MM.1S (cell line): ENCODE measurements at regions not wholly inside any gene's neighbourhood (a gene's known extent, or its start where the extent isn't known, plus 50 kb on each side); places are given as distances from the start of the nearest gene placed in this dataset.

Experiments used
- DNase-seq: peaks from one replicate; pipeline ENCODE4 v3.0.0-alpha.2; 2015
- H2AFZ ChIP-seq: fragments of 300-600 bp; sonication (generic); 2 replicates; pipeline ENCODE4 v1.6.0; 2016; ENCODE audit warnings: antibody characterized with exemption, low read length
- H3F3A ChIP-seq: fragments of 300-600 bp; sonication (generic); 2 replicates; pipeline ENCODE4 v1.6.1; 2016; ENCODE audit warnings: mild to moderate bottlenecking, antibody characterized with exemption, low read length, moderate library complexity, mixed read lengths; ENCODE audit not compliant: insufficient read depth
- H3K27ac ChIP-seq: fragments of 300-600 bp; sonication (generic); 2 replicates; pipeline ENCODE4 v1.5.1; 2016; ENCODE audit warnings: mild to moderate bottlenecking, low read length
- H3K27me3 ChIP-seq: fragments of 300-600 bp; sonication (generic); replicated peaks from 2 replicates; pipeline ENCODE4 v1.6.0; 2016; ENCODE audit warnings: low read length; ENCODE audit not compliant: insufficient read depth
- H3K36me3 ChIP-seq: fragments of 300-600 bp; sonication (generic); replicated peaks from 2 replicates; pipeline ENCODE4 v1.6.1; 2016; ENCODE audit warnings: mild to moderate bottlenecking, low read length, mixed read lengths; ENCODE audit not compliant: insufficient read depth
- H3K4me1 ChIP-seq: fragments of 300-600 bp; sonication (generic); 2 replicates; pipeline ENCODE4 v1.6.1; 2016; ENCODE audit warnings: low read length, mixed read lengths
- H3K4me2 ChIP-seq: fragments of 300-600 bp; sonication (generic); 2 replicates; pipeline ENCODE4 v1.6.0; 2016; ENCODE audit warnings: low read depth, low read length
- H3K4me3 ChIP-seq: fragments of 300-600 bp; sonication (generic); 2 replicates; pipeline ENCODE4 v1.5.1; 2016; ENCODE audit warnings: low read length, mixed read lengths
- H3K79me2 ChIP-seq: fragments of 300-600 bp; sonication (generic); 2 replicates; pipeline ENCODE4 v1.6.1; 2016; ENCODE audit warnings: mixed run types, low read length, mixed read lengths
- H3K9ac ChIP-seq: fragments of 300-600 bp; sonication (generic); 2 replicates; pipeline ENCODE4 v1.6.1; 2016; ENCODE audit warnings: low read length, mixed read lengths
- H3K9me2 ChIP-seq: fragments of 300-600 bp; sonication (generic); replicated peaks from 2 replicates; pipeline ENCODE4 v1.6.1; 2016; ENCODE audit warnings: mild to moderate bottlenecking, low read length, mixed read lengths; ENCODE audit not compliant: insufficient read depth
- H3K9me3 ChIP-seq: fragments of 300-600 bp; sonication (generic); replicated peaks from 2 replicates; pipeline ENCODE4 v1.6.1; 2016; ENCODE audit warnings: mild to moderate bottlenecking, low read length, mixed read lengths; ENCODE audit not compliant: insufficient read depth
- H4K20me1 ChIP-seq: fragments of 300-600 bp; sonication (generic); 2 replicates; pipeline ENCODE4 v1.6.1; 2016; ENCODE audit warnings: mild to moderate bottlenecking, low read length, moderate library complexity, mixed read lengths; ENCODE audit not compliant: insufficient read depth
- EZH2 ChIP-seq: fragments of 300-600 bp; sonication (generic); optimal IDR thresholded peaks from 2 replicates; pipeline ENCODE3; 2017; ENCODE audit warnings: low read depth, mild to moderate bottlenecking, antibody characterized with exemption, low read length, mixed read lengths
- EZH2phosphoT487 ChIP-seq: fragments of 300-600 bp; sonication (generic); IDR thresholded peaks from 2 replicates; pipeline ENCODE4 v1.6.1; 2018; ENCODE audit warnings: antibody characterized with exemption, low read length
- TF ChIP-seq, protein P1 (sequence below): fragments of 300-600 bp; sonication (generic); IDR thresholded peaks from 2 replicates; pipeline ENCODE4 v1.5.1; 2016; ENCODE audit warnings: antibody characterized with exemption, low read length, mixed read lengths

DNA sequence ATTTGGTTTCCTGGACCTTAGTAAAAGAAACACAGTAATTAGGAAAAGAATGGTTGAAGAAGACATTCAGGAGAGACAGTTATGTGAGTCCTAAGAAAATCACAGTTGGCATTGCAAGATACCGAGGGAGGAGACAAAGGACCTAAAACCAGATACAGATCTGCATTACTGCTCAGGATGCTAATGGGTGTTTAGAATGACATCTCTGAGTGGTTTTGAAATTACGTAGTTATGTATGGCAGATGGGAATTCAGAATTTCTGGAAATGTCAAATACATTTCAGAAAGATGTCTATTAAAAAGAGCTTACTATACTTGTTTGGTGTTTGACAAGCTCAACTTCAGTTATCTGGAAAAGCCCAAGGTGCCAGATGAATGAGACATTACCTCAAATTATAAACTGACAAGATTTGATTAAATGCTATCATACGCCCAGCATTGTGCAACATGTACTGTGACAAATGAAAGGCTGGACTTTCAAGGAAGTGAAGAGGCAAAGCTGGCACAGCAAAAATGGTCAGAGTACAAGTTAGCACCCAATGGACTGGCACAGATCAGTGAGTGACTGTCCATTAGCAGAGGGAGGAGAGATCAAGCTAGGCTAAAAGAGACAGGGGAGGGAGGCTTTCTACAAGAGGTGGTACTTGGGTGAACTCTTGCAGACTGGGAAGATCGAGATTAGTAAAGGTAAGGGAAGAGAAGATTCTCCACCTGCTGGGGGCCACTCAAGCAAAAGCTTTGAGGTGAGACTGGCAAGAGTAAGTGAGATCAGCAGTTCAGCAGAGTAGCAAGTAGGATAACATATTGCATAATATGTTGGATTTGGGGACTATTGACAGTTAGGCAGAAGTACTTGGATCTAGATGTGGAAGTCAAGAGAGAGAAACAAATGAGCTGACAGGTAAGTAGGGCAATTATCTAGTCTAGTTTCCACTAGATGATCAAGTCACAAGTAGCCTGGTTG is 168.9 kb downstream of the CYRIA start:
- Histone ChIP-seq H3K4me3 (no peak overlapping the region), H3K27me3 (no peaks in the 10 kb centered on the region), H3K4me2 (no peak overlapping the region), H3K9ac (no peak overlapping the region), H3K4me1 (no peaks in the 10 kb centered on the region), H3F3A (no peaks in the 10 kb centered on the region), H3K9me3 (no peaks in the 10 kb centered on the region), H3K27ac (no peak overlapping the region), H3K9me2 (no peaks in the 10 kb centered on the region), H3K36me3 (no peaks in the 10 kb centered on the region), H3K79me2 (no peaks in the 10 kb centered on the region), H2AFZ (no peak overlapping the region), H4K20me1 (no peaks in the 10 kb centered on the region)
- TF ChIP-seq EZH2 (no peak), EZH2phosphoT487 (no peak)
- TF ChIP-seq, protein P1, sequence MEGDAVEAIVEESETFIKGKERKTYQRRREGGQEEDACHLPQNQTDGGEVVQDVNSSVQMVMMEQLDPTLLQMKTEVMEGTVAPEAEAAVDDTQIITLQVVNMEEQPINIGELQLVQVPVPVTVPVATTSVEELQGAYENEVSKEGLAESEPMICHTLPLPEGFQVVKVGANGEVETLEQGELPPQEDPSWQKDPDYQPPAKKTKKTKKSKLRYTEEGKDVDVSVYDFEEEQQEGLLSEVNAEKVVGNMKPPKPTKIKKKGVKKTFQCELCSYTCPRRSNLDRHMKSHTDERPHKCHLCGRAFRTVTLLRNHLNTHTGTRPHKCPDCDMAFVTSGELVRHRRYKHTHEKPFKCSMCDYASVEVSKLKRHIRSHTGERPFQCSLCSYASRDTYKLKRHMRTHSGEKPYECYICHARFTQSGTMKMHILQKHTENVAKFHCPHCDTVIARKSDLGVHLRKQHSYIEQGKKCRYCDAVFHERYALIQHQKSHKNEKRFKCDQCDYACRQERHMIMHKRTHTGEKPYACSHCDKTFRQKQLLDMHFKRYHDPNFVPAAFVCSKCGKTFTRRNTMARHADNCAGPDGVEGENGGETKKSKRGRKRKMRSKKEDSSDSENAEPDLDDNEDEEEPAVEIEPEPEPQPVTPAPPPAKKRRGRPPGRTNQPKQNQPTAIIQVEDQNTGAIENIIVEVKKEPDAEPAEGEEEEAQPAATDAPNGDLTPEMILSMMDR: no peak
- no peak for DNase-seq

DNA sequence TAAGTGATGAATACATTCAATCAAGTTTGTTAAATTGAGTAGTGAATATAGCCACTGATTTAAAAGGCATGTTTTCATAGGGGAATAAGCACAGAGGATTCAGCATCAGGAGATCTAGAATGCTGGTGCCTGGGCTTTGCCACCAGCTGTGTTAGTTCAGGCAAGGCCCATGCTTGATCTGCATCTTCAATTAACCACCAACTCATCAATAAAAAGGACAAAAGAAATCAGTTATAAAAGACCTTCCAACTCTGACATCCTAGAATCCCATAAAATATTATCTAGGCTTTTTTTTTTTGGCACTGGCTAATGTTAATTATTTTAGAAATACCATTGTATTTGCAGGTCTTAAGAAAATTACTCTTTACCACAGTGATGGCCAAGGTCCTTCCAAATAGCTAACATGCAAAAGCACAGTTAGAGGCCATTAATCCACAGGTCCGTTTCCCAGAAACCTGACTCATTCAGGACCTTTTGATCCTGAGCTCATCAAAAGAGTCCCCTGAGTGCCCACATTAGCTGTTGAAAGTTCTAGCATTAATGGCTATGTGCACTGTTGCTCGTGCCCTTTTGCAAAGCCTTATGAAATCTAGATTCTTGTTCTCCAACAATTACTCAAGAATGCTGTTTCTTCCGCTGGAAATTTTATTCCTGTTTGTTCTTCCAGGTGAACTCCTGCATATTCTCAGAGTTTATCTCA is 170.0 kb downstream of the CYRIA start:
- Histone ChIP-seq H3K79me2 (no peaks in the 10 kb centered on the region), H3K4me1 (no peaks in the 10 kb centered on the region), H3K9me3 (no peaks in the 10 kb centered on the region), H3K9me2 (no peaks in the 10 kb centered on the region), H4K20me1 (no peaks in the 10 kb centered on the region), H3K4me3 (no peak overlapping the region), H3K9ac (no peak overlapping the region), H3K4me2 (no peak overlapping the region), H3F3A (no peaks in the 10 kb centered on the region), H2AFZ (no peak overlapping the region), H3K27ac (no peak overlapping the region), H3K36me3 (no peaks in the 10 kb centered on the region), H3K27me3 (no peaks in the 10 kb centered on the region)
- TF ChIP-seq, protein P1: no peak
- TF ChIP-seq EZH2: no peak
- no peak for TF ChIP-seq EZH2phosphoT487
- DNase-seq: no peak

DNA sequence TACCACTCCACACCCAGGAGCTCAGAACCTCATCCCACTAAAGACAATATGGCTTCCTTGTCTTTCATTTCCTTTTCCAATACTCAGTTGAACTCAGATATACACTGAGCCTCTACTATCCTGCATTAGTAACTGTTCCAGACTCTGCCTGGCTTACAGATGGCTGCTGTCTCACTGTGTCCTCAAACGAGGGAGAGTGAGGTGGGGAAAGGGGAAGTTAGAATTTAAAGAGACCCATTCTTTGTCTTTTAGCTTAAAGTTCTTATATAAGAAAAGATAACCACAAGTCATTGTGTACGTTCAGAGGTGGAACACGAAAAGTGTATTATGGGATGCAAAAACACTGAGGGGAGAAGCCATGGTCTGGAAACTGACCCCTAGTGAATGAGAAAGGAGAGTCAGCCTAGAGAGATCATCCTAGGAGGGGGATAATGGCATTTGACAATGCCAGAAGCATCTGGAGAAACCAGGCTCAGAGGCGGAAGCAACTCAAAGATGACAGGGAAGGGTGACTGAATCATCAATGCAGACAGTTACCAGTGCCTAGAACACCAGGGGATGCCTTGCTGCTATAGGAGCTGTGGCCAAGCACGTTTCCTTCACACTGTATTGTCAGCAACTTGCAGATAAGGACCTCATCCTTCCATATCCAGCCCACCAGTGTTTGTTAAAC is 170.7 kb downstream of the CYRIA start:
- Histone ChIP-seq H4K20me1 (no peaks in the 10 kb centered on the region), H3K27ac (no peak overlapping the region), H3K4me3 (no peak overlapping the region), H3K36me3 (no peaks in the 10 kb centered on the region), H3K79me2 (no peaks in the 10 kb centered on the region), H3K4me1 (no peaks in the 10 kb centered on the region), H3K9ac (no peak overlapping the region), H3K4me2 (no peak overlapping the region), H3K9me3 (no peaks in the 10 kb centered on the region), H3F3A (no peaks in the 10 kb centered on the region), H2AFZ (no peak overlapping the region), H3K27me3 (no peaks in the 10 kb centered on the region), H3K9me2 (no peaks in the 10 kb centered on the region)
- TF ChIP-seq EZH2phosphoT487 (no peak), EZH2 (no peak)
- TF ChIP-seq, protein P1: no peak
- DNase-seq: no peak
